ENCODE measurements at regions not wholly inside any gene's neighbourhood (a gene's known extent, or its start where the extent isn't known, plus 50 kb on each side); places are given as distances from the start of the nearest gene placed in this dataset.

GRCh38 chr7:11969643-11970042 is 137.6 kb upstream of the THSD7A start:
- H3K27ac ChIP-seq (ENCODE audit: insufficient read length, low read depth, low read length): no peak overlapping the region
- H2BK20ac ChIP-seq (ENCODE audit: low read depth, low read length, poor library complexity, severe bottlenecking): no peak overlapping the region
- no peak overlapping the region for H3K14ac ChIP-seq (ENCODE audit: insufficient read depth, low read length)
- H2BK120ac ChIP-seq (ENCODE audit: low read depth, low read length, poor library complexity, severe bottlenecking): no peak overlapping the region
- no peaks in the 10 kb centered on the region for H3K27me3 Mint-ChIP-seq (ENCODE audit: low read depth)
- H3K4me1 ChIP-seq (ENCODE audit: insufficient read depth, low read length): no peaks in the 10 kb centered on the region
- no peak overlapping the region for H3K4me2 ChIP-seq (ENCODE audit: insufficient read depth, insufficient read length, low read length)
- no peak overlapping the region for H4K91ac ChIP-seq (ENCODE audit: insufficient read length, low read depth, low read length)
- H4K5ac ChIP-seq (ENCODE audit: insufficient read length, low read depth, low read length): no peak overlapping the region
- no peaks in the 10 kb centered on the region for H3K9me3 ChIP-seq (ENCODE audit: control insufficient read depth, low read depth, low read length)
- no peak overlapping the region for H3K9ac ChIP-seq (ENCODE audit: extremely low read depth, insufficient read length, low read length)
- TF ChIP-seq CTCF (conservative IDR thresholded peaks at IDR 0.05): 0 out of 3 replicates have a peak, but pooled peaks have one; percentile 32
- no peak overlapping the region for H2AFZ ChIP-seq (ENCODE audit: low read length)
- WGBS (ENCODE audit: extremely low coverage, insufficient read length, low lambda C conversion rate): no CpG with 5 or more reads among the region's 1 CpG
- no peak overlapping the region for H4K8ac ChIP-seq (replicated peaks; ENCODE audit: insufficient read length, low read depth, low read length)
- H3K56ac ChIP-seq (ENCODE audit: insufficient read length, low read depth, low read length): no peak overlapping the region
- H3K23me2 ChIP-seq (ENCODE audit: insufficient read length, low read depth, low read length, poor library complexity, severe bottlenecking): no peaks in the 10 kb centered on the region
- no peak for DNase-seq
- no peak overlapping the region for H3K23ac ChIP-seq (ENCODE audit: insufficient read length, low read depth, low read length)
- no peak overlapping the region for H2BK5ac ChIP-seq (ENCODE audit: insufficient read length, low read length)
- H2BK12ac ChIP-seq (ENCODE audit: insufficient read length, low read depth, low read length): no peak overlapping the region
- H3K4me1 Mint-ChIP-seq: peaks cover 2 to 9% of the 10 kb centered on the region in 2 experiments; a peak in 3 of 4 replicates
- H2AK5ac ChIP-seq (ENCODE audit: insufficient read length, low read length): no peak overlapping the region
- H4K20me1 ChIP-seq (ENCODE audit: control insufficient read depth, insufficient read depth, insufficient read length): no peaks in the 10 kb centered on the region
- H3K4ac ChIP-seq (ENCODE audit: low read depth, low read length): no peak overlapping the region
- H3K18ac ChIP-seq (ENCODE audit: insufficient read length, low read depth, low read length): no peak overlapping the region
- H2BK15ac ChIP-seq (ENCODE audit: low read depth, low read length): no peak overlapping the region
- H3K79me2 ChIP-seq (ENCODE audit: insufficient read depth, low read length): no peaks in the 10 kb centered on the region
- peaks cover 0 to 16% of the 10 kb centered on the region in 2 experiments; a peak in 4 of 5 replicates for H3K9me3 Mint-ChIP-seq
- no peak overlapping the region for H3K27ac Mint-ChIP-seq
- no peak overlapping the region for H3T11ph ChIP-seq (ENCODE audit: low read length)
- no peaks in the 10 kb centered on the region for H3K27me3 ChIP-seq (ENCODE audit: insufficient read depth, low read length)
- no peaks in the 10 kb centered on the region for H3K79me1 ChIP-seq (ENCODE audit: insufficient read depth, low read depth, low read length, poor library complexity, severe bottlenecking)
- H3K36me3 Mint-ChIP-seq (ENCODE audit: insufficient read depth in 1 of 3, low read depth in 3 of 3): peaks cover 0 to 13% (median 5%) of the 10 kb centered on the region in 3 experiments; a peak in 3 of 7 replicates
- no peak overlapping the region for H3K4me3 Mint-ChIP-seq

All from H9 (cell line).